Femur (tissue), 1 donor: ENCODE measurements at regions not wholly inside any gene's neighbourhood (a gene's known extent, or its start where the extent isn't known, plus 50 kb on each side); places are given as distances from the start of the nearest gene placed in this dataset.

Experiments
- DNase-seq: peaks from one replicate; pipeline ENCODE4 v3.0.0-alpha.2; 2017

GRCh38 chr6:113271437-113271836 lies 585.7 kb upstream of the MARCKS start:
- peak; percentile 57 for DNase-seq

GRCh38 chr6:113276601-113277000 lies 580.5 kb upstream of the MARCKS start:
- no peak for DNase-seq

GRCh38 chr6:113277111-113277510 lies 580.0 kb upstream of the MARCKS start:
- DNase-seq: no peak

- no peak for DNase-seq
Measured at GRCh38 chr6:113281014-113281413, 576.1 kb upstream of the MARCKS start.

- no peak for DNase-seq
Measured at GRCh38 chr6:113281431-113281830, 575.7 kb upstream of the MARCKS start.

GRCh38 chr6:113287396-113287795 lies 569.7 kb upstream of the MARCKS start:
- no peak for DNase-seq

GRCh38 chr6:113288409-113288808 lies 568.7 kb upstream of the MARCKS start:
- no peak for DNase-seq

- no peak for DNase-seq
Measured at GRCh38 chr6:113289166-113289565, 568.0 kb upstream of the MARCKS start.

- no peak for DNase-seq
Measured at GRCh38 chr6:113290684-113291083, 566.5 kb upstream of the MARCKS start.

- peak; percentile 85 for DNase-seq
Measured at GRCh38 chr6:113291751-113292445, 565.2 kb upstream of the MARCKS start.

GRCh38 chr6:113292646-113293422 lies 564.3 kb upstream of the MARCKS start:
- no peak for DNase-seq

GRCh38 chr6:113293423-113293740 lies 563.8 kb upstream of the MARCKS start:
- no peak for DNase-seq

- DNase-seq: no peak
Measured at GRCh38 chr6:113299531-113299930, 557.6 kb upstream of the MARCKS start.

- DNase-seq: no peak
Measured at GRCh38 chr6:113301651-113302050, 555.5 kb upstream of the MARCKS start.

- DNase-seq: no peak
Measured at GRCh38 chr6:113304116-113304515, 553.0 kb upstream of the MARCKS start.

GRCh38 chr6:113306552-113307145 lies 550.5 kb upstream of the MARCKS start:
- peak; percentile 26 for DNase-seq

GRCh38 chr6:113308266-113308665 lies 548.9 kb upstream of the MARCKS start:
- no peak for DNase-seq

- DNase-seq: no peak
Measured at GRCh38 chr6:113313841-113314240, 543.3 kb upstream of the MARCKS start.

- DNase-seq: no peak
Measured at GRCh38 chr6:113315165-113315564, 542.0 kb upstream of the MARCKS start.

- DNase-seq: no peak
Measured at GRCh38 chr6:113315879-113316278, 541.3 kb upstream of the MARCKS start.

- DNase-seq: no peak
Measured at GRCh38 chr6:113317442-113317841, 539.7 kb upstream of the MARCKS start.

- no peak for DNase-seq
Measured at GRCh38 chr6:113317891-113318574, 539.1 kb upstream of the MARCKS start.

- DNase-seq: no peak
Measured at GRCh38 chr6:113318575-113318917, 538.6 kb upstream of the MARCKS start.

GRCh38 chr6:113320653-113321052 lies 536.5 kb upstream of the MARCKS start:
- DNase-seq: no peak
